Adrenal gland (tissue), 9 donors: ENCODE measurements at regions not wholly inside any gene's neighbourhood (a gene's known extent, or its start where the extent isn't known, plus 50 kb on each side); places are given as distances from the start of the nearest gene placed in this dataset.

ENCODE experiments used
- DNase-seq, 7 donors: peaks; one replicate each; pipeline ENCODE4 v3.0.0-alpha.2; 2019 to 2020
- H3K27ac ChIP-seq, 5 donors: fragments of 200-600 bp; sonication (generic) in 4 of 5; 1 replicate in 3 of 5; 2 replicates in 2 of 5; pipeline versions ENCODE4 v1.5.1 to v1.8.0; 2016 to 2020; ENCODE audit warnings: mild to moderate bottlenecking in 1 of 5
- H3K27me3 ChIP-seq: fragments of 200-600 bp; 2 replicates; pipeline ENCODE4 v1.8.0; 2021
- H3K36me3 ChIP-seq, 2 donors: fragments of 200-600 bp; replicated peaks in 1 of 2; 1 replicate in 1 of 2; 2 replicates in 1 of 2; pipeline versions ENCODE4 v1.5.1 to v1.8.0; 2018 to 2022
- H3K4me1 ChIP-seq, 2 donors: fragments of 200-600 bp; replicated peaks in 1 of 2; 1 replicate in 1 of 2; 2 replicates in 1 of 2; pipeline versions ENCODE4 v1.5.1 to v1.8.0; 2018 to 2021
- H3K4me3 ChIP-seq, 4 donors: fragments of 200-600 bp; sonication (generic) in 3 of 4; one replicate each; pipeline ENCODE4 v1.5.1; 2016 to 2018
- H3K9me3 ChIP-seq, 3 donors: fragments of 200-600 bp; sonication (generic) in 1 of 3; replicated peaks in 1 of 3; 1 replicate in 2 of 3; 2 replicates in 1 of 3; pipeline versions ENCODE4 v1.5.1 to v1.8.0; 2016 to 2021
- POLR2A ChIP-seq, 2 donors: fragments of 450-650 bp; IDR thresholded peaks; one replicate each; pipeline ENCODE4 v1.6.1; 2017; ENCODE audit warnings: antibody characterized with exemption in 2 of 2, mild to moderate bottlenecking in 2 of 2, moderate library complexity in 1 of 2
- WGBS, 4 donors: extraction: QIAGEN DNeasy Blood & Tissue Kit in 2 of 4; methylation state at CpG; one replicate each; pipeline versions ENCODE4 v1.1.5 to v1.1.7; 2013 to 2017; 5-methylcytosine and 5-hydroxymethylcytosine counted together
- intact Hi-C, 2 donors: fragments of 100-400 bp; cut with DNase I; formaldehyde crosslinking; loops; one replicate each; pipeline versions ENCODE4 v1.14.1 to v1.15.0; 2022 to 2023
- TF ChIP-seq, protein P1 (sequence below), 6 experiments: fragments of 450-650 bp in 4 of 6; fragments of 200-600 bp in 2 of 6; sonication (generic) in 1 of 6; IDR thresholded peaks; 1 replicate in 5 of 6; 2 replicates in 1 of 6; pipeline versions ENCODE4 v1.5.1 to v1.8.0; 2016 to 2021; ENCODE audit warnings: antibody characterized with exemption in 6 of 6, mild to moderate bottlenecking in 2 of 6, moderate library complexity in 1 of 6
- donor health status: healthy with polysubstance abuse.
- donor health status: Bipolar disorder and iron deficiency.
- donor health status: DM: yes; HTN: yes; CAD: no.
- donor health status: DM: no; HTN: no; CAD: no.
- donor health status: DM: no; HTN: no; CAD: no.

DNA sequence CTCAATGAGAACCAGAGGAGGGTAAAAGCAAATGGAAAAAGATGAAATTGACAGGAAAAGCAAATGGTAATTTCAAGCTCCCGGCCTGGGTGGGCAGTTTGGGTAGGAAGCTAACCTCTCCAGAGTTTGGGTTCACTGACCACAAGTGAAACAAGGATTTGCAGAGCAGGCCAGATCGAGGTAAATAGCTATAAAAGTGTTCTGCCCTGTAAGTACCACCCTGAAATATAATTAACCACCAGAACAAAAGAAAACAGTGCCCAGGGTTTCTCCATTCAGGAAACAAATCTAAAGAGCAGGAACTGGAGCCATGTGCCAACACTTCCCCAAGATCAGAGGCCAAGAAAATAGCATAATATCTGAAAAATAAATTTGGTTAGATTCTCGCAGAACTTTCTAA lies 276.7 kb upstream of the MEOX2 start:
- intact Hi-C loops = no loop called here

DNA sequence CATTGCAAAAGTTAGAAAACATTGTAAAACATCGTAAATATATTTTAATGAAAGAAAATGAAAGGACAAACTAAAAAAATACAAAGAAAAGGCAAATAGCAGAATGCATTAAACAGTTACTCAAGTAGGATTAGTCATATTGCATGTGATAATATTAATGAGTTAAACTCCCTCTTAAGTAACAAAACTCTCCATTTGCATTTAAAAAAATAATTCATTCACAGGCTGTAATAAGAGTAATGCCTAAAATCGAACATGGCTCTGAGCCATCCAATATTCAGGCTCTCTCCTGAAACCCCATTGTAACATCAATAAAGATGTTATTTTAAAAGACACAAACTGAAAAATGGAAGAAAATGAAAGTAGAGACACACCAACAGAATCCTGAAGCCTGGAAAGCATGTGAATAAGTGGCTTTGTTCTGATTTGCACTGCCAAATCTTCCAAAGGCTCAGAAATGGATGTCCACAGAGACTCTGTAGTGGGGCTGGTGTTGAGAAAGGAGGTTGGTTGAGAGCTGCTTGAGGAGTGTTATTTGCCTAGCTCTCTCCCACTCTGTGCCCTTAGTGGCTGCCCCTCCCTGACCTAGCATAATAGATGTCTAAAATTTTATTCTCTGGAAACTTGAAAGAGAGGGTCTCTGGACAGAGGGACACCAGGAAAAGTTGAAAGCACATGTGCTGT lies 268.3 kb upstream of the MEOX2 start:
- no peak overlapping the region for H3K4me3 ChIP-seq
- H3K4me1 ChIP-seq = no peaks in the 10 kb centered on the region
- no peaks in the 10 kb centered on the region for H3K9me3 ChIP-seq
- no peak overlapping the region for H3K27ac ChIP-seq
- TF ChIP-seq, protein P1, sequence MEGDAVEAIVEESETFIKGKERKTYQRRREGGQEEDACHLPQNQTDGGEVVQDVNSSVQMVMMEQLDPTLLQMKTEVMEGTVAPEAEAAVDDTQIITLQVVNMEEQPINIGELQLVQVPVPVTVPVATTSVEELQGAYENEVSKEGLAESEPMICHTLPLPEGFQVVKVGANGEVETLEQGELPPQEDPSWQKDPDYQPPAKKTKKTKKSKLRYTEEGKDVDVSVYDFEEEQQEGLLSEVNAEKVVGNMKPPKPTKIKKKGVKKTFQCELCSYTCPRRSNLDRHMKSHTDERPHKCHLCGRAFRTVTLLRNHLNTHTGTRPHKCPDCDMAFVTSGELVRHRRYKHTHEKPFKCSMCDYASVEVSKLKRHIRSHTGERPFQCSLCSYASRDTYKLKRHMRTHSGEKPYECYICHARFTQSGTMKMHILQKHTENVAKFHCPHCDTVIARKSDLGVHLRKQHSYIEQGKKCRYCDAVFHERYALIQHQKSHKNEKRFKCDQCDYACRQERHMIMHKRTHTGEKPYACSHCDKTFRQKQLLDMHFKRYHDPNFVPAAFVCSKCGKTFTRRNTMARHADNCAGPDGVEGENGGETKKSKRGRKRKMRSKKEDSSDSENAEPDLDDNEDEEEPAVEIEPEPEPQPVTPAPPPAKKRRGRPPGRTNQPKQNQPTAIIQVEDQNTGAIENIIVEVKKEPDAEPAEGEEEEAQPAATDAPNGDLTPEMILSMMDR (IDR thresholded peaks at IDR 0.05) = no peak
- TF ChIP-seq POLR2A (IDR thresholded peaks at IDR 0.05) = no peak
- WGBS, 4 donors = 64 to 72% (median 69%) methylated on average over 2 of the region's 2 CpGs
- DNase-seq = no peak
- intact Hi-C loops = no loop called here
- H3K27me3 ChIP-seq = no peaks in the 10 kb centered on the region
- H3K36me3 ChIP-seq = no peaks in the 10 kb centered on the region

More for the DNA sequence above, 276.7 kb upstream of the MEOX2 start:
- H3K9me3 ChIP-seq = no peaks in the 10 kb centered on the region
- no peak overlapping the region for H3K27ac ChIP-seq
- 49 to 67% (median 52%) methylated on average over 3 of the region's 3 CpGs for WGBS, 4 donors
- H3K27me3 ChIP-seq = no peaks in the 10 kb centered on the region
- H3K4me3 ChIP-seq = no peak overlapping the region
- no peak for DNase-seq
- TF ChIP-seq, protein P1 (IDR thresholded peaks at IDR 0.05) = no peak
- no peak for TF ChIP-seq POLR2A (IDR thresholded peaks at IDR 0.05)
- H3K4me1 ChIP-seq = no peaks in the 10 kb centered on the region
- no peaks in the 10 kb centered on the region for H3K36me3 ChIP-seq

DNA sequence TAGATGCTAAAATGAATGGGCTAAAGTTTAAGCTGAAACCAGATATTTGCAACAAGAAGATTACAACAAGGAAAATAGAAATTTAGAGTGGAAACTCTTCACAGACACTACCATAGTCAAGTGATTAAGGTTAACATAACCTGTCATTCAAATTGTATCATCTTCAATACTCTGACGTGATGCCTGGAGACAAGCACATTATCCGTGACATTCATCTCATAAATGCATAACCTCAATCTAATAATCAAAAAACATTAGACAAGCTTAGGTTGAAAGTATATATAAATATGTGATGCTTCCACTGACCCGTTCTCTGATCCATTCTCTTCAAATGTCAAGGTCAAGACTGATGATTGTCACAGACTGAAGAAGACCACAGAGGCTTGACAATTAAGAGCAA lies 263.8 kb upstream of the MEOX2 start:
- H3K27ac ChIP-seq = no peak overlapping the region
- no peaks in the 10 kb centered on the region for H3K27me3 ChIP-seq
- H3K4me1 ChIP-seq = no peaks in the 10 kb centered on the region
- H3K4me3 ChIP-seq = no peak overlapping the region
- H3K36me3 ChIP-seq = no peaks in the 10 kb centered on the region
- TF ChIP-seq, protein P1 (IDR thresholded peaks at IDR 0.05) = no peak
- no peak for TF ChIP-seq POLR2A (IDR thresholded peaks at IDR 0.05)
- intact Hi-C loops = no loop called here
- H3K9me3 ChIP-seq = no peaks in the 10 kb centered on the region
- no peak for DNase-seq
- WGBS, 4 donors = 57 to 77% (median 69%) methylated on average over 3 of the region's 3 CpGs

DNA sequence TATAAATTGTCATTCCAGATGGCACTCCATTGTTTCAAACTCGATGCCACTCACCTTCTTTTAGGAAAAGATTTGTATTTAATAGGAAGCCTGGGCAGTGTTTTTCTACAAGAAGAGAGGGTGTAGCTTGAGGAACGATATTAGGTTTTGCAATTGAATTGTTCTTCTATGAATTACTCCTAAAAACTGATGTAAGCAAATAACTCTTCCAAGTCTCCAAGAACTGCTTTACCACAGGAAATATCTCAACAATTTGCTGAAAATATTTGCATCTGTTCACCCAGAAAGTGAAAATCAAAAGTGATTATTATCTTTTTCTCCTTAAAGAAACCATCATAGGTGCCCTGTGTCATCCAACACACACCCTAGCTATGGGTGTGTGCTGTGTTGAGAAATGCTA lies 261.3 kb upstream of the MEOX2 start:
- no peak for DNase-seq
- TF ChIP-seq, protein P1 (IDR thresholded peaks at IDR 0.05) = no peak
- TF ChIP-seq POLR2A (IDR thresholded peaks at IDR 0.05) = no peak
- Histone ChIP-seq H3K27ac (no peak overlapping the region), H3K36me3 (no peaks in the 10 kb centered on the region), H3K4me3 (no peak overlapping the region), H3K4me1 (no peaks in the 10 kb centered on the region), H3K27me3 (no peaks in the 10 kb centered on the region), H3K9me3 (no peaks in the 10 kb centered on the region)
- intact Hi-C loops = no loop called here
- 61 to 64% (median 62%) methylated on average over 2 of the region's 2 CpGs for WGBS, 4 donors
